Lung (tissue), 11 donors: ENCODE measurements at regions not wholly inside any gene's neighbourhood (a gene's known extent, or its start where the extent isn't known, plus 50 kb on each side); places are given as distances from the start of the nearest gene placed in this dataset.
A peak's percentile ranks its signal among the peaks of the same experiment; 100 is the strongest.

Source experiments
- ATAC-seq: fragments of 200-7000 bp; cut with Tn5 transposase; one replicate; pipeline ENCODE4 v1.9.1; 2020; ENCODE audit warnings: moderate number of reproducible peaks; ENCODE audit not compliant: insufficient read depth, low FRiP score
- DNase-seq, 3 donors: peaks; one replicate each; pipeline ENCODE4 v3.0.0-alpha.2; 2013 to 2017
- H3K27ac ChIP-seq, 2 donors: one replicate each; pipeline ENCODE4 v1.5.1; 2013; ENCODE audit warnings: mild to moderate bottlenecking in 2 of 2, moderate library complexity in 2 of 2, control low read depth in 1 of 2, inconsistent platforms in 1 of 2, low read depth in 1 of 2, low read length in 1 of 2
- H3K27me3 ChIP-seq, 3 donors: one replicate each; pipeline ENCODE4 v1.5.1; 2013; ENCODE audit warnings: low read length in 2 of 3; ENCODE audit not compliant: control insufficient read depth in 3 of 3, insufficient read depth in 3 of 3
- H3K36me3 ChIP-seq, 4 donors: one replicate each; pipeline ENCODE4 v1.5.1; 2013; ENCODE audit warnings: low read length in 4 of 4, mild to moderate bottlenecking in 1 of 4, moderate library complexity in 1 of 4; ENCODE audit not compliant: control insufficient read depth in 4 of 4, insufficient read depth in 4 of 4
- H3K4me1 ChIP-seq, 5 donors: one replicate each; pipeline ENCODE4 v1.5.1; 2013; ENCODE audit warnings: low read length in 5 of 5, mild to moderate bottlenecking in 2 of 5, moderate library complexity in 1 of 5; ENCODE audit not compliant: control insufficient read depth in 5 of 5, insufficient read depth in 5 of 5
- H3K4me3 ChIP-seq: one replicate; pipeline ENCODE4 v1.5.1; 2013; ENCODE audit warnings: mild to moderate bottlenecking, control low read depth, moderate library complexity
- H3K9ac ChIP-seq, 2 donors: one replicate each; pipeline ENCODE4 v1.5.1; 2013; ENCODE audit warnings: low read length in 2 of 2, control low read depth in 1 of 2; ENCODE audit not compliant: insufficient read depth in 1 of 2
- H3K9me3 ChIP-seq, 4 donors: one replicate each; pipeline ENCODE4 v1.5.1; 2013; ENCODE audit warnings: low read length in 3 of 4, mild to moderate bottlenecking in 1 of 4, moderate library complexity in 1 of 4; ENCODE audit not compliant: control insufficient read depth in 4 of 4, insufficient read depth in 3 of 4
- CTCF ChIP-seq: IDR thresholded peaks from 2 replicates; pipeline ENCODE4 v1.5.1; 2012; ENCODE audit warnings: mild to moderate bottlenecking; ENCODE audit errors: control extremely low read depth, extremely low read depth
- WGBS, 2 donors: extraction: QIAGEN DNeasy Blood & Tissue Kit; methylation state at CpG; one replicate each; pipeline ENCODE4 v1.1.7; 2013; 5-methylcytosine and 5-hydroxymethylcytosine counted together
- donor health status: control.
- donor health status: control.
- donor health status: Bipolar disorder and iron deficiency.
- donor health status: healthy.
- donor health status: DM: yes; HTN: yes; CAD: no.

DNA sequence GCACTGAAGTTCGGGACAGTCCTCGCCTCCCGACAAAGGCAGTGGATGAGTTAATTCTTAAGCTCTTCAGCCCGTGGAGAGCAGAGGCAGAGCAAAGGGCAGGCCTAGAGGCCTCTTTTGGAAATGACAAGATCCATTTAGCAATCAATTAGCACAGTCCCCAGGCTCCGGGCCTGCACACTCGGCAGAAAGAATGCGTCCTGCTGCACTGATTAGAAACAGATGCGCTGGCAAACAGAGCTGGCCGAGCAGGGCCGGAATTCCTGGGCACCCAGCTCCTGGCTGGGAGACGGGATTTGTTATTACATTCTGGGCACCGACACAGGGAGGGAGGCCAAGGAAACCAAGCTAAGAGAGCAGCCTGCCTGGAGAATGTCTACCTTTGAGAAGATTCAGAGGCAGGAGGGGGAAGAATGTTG is 162.9 kb downstream of the COPRS start:
- TF ChIP-seq CTCF, result no peak
- Histone ChIP-seq H3K27ac (peak overlapping the region in 1 of 2 donors; percentile 45), H3K4me3 (no peak overlapping the region), H3K27me3 (no peaks in the 10 kb centered on the region), H3K4me1 (peaks cover 0 to 48% (median 20%) of the 10 kb centered on the region in 5 donors), H3K9me3 (peaks cover 0 to 2% (median 0%) of the 10 kb centered on the region in 4 donors), H3K9ac (no peak overlapping the region), H3K36me3 (no peaks in the 10 kb centered on the region)
- ATAC-seq (no peak), DNase-seq (peak; percentile 88 to 91 (median 88))
- 56 to 70% methylated on average over 12 of the region's 12 CpGs for WGBS, 2 donors

DNA sequence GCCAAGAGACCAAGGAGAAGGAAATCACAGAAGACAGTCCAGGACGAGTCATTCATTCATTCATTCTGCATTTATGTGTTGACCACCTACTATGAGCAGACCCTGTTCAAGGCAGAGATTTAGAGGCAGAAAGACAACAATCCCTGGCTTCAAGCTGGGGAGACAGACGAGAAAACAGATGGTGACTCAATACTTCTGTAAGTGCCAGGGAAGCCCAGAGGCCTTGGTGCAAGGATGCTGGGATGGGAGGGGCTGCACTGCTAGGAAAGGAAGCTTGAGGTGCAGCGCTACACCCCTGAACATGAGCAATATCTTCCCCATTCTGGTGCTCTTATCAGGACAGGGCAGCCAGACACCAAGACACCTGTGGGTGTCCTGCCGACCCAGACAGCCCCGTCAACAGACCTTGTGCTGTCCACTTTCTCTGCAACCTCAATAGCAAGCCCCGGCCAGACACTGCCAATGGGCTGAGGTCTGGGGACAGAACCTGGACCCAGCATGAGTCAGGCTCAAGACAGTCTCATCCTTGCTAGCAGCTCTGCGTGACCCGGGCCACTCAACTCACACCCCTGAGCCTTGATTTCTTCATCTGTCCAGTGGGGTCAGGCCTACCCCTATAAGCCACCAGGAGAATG is 163.5 kb downstream of the COPRS start:
- Histone ChIP-seq H3K9ac (peak overlapping the region in 1 of 2 donors; percentile 28), H3K27me3 (no peaks in the 10 kb centered on the region), H3K27ac (peak overlapping the region in 1 of 2 donors; percentile 45), H3K9me3 (no peaks in the 10 kb centered on the region), H3K4me1 (peaks cover 0 to 48% (median 20%) of the 10 kb centered on the region in 5 donors), H3K36me3 (no peaks in the 10 kb centered on the region), H3K4me3 (no peak overlapping the region)
- TF ChIP-seq CTCF, result no peak
- ATAC-seq (no peak), DNase-seq (peak in 2 of 3 donors; percentile 6 to 13)
- 82 to 89% methylated on average over 8 of the region's 8 CpGs for WGBS, 2 donors

DNA sequence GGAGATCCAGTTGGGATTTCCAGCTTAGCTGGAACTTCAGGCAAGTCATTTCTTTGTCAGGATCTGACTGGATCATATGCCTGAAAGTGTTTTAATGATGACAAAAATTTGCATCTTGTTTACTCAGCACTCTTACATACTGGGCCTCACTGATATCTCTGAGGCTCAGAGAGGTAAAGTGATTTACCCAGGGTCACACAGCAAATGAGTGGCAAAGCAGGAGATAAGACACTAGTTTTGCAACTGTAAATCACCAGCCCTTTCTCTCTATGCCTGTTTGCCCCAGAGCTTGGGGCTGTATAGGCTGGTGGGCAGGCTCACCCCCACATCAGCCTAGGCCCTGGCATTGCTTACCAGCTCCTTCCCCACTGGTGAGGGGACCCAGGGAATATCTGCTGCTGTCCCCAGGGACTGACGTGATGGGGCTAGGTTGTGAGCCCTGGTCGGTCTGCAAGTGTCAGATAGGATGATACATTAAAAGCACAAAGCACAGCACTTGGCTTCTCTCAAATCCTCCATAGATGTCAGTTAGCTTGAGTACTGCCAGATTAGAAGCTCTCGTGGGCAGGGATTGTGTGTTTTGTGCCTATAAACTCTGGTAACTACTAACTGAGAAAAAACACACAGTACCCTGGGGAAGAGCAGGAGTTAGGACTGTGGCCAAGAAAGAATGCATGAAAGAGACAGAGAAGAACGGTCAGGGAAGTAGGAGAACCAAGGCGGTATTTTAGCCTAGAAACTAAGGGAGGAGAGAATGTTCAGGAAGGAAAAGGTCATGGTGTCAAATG is 165.4 kb downstream of the COPRS start:
- Histone ChIP-seq H3K27me3 (peaks cover 0 to 2% (median 0%) of the 10 kb centered on the region in 3 donors), H3K9ac (no peak overlapping the region), H3K4me3 (no peak overlapping the region), H3K27ac (no peak overlapping the region), H3K36me3 (no peaks in the 10 kb centered on the region), H3K9me3 (no peaks in the 10 kb centered on the region), H3K4me1 (peaks cover 0 to 48% (median 20%) of the 10 kb centered on the region in 5 donors)
- no peak for TF ChIP-seq CTCF
- peak in 1 of 3 donors; percentile 31 for DNase-seq
- no peak for ATAC-seq
- WGBS, 2 donors, result 84 to 86% methylated on average over 5 of the region's 5 CpGs
